ENCODE measurements at regions not wholly inside any gene's neighbourhood (a gene's known extent, or its start where the extent isn't known, plus 50 kb on each side); places are given as distances from the start of the nearest gene placed in this dataset.

DNA sequence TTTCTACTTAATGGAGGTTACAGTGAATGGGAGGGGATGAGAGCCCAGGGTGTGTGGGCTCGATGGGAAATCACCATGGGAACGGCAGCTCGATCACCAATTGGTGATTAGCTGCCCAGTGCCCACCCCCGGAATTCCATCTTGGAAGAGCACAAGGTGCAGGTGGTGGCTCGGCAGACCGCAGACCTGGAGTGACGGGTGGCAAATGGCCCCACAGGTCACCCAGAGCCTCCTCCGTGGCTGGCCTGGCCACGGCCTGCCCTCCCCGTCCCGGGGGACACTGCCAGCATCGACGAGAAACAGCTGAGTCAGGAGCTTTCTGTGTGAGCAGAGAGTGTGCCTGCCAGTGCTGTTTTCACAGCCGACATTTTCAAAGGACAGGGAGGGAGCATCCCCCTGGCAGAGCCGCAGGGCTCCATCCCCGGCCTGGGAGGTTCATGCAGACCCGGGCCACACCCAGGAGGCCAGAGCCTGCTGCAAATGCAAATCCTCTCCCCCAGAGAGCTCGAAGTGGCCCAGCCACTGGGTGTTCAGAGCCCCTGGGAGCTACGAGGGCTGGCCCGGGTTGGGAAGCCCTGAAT lies 176.4 kb upstream of the MYT1L start:
- TF ChIP-seq, protein P1, sequence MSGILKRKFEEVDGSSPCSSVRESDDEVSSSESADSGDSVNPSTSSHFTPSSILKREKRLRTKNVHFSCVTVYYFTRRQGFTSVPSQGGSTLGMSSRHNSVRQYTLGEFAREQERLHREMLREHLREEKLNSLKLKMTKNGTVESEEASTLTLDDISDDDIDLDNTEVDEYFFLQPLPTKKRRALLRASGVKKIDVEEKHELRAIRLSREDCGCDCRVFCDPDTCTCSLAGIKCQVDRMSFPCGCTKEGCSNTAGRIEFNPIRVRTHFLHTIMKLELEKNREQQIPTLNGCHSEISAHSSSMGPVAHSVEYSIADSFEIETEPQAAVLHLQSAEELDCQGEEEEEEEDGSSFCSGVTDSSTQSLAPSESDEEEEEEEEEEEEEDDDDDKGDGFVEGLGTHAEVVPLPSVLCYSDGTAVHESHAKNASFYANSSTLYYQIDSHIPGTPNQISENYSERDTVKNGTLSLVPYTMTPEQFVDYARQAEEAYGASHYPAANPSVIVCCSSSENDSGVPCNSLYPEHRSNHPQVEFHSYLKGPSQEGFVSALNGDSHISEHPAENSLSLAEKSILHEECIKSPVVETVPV (CRISPR knock-in tag; IDR thresholded peaks at IDR 0.05): no peak
- TF ChIP-seq RARB (CRISPR knock-in tag; IDR thresholded peaks at IDR 0.05): no peak
- TF ChIP-seq TCF4 (CRISPR knock-in tag; IDR thresholded peaks at IDR 0.05; ENCODE audit: borderline replicate concordance): no peak
- TF ChIP-seq ARNTL (CRISPR knock-in tag; IDR thresholded peaks at IDR 0.05; ENCODE audit: borderline replicate concordance, low read depth): no peak
- TF ChIP-seq, protein P2, sequence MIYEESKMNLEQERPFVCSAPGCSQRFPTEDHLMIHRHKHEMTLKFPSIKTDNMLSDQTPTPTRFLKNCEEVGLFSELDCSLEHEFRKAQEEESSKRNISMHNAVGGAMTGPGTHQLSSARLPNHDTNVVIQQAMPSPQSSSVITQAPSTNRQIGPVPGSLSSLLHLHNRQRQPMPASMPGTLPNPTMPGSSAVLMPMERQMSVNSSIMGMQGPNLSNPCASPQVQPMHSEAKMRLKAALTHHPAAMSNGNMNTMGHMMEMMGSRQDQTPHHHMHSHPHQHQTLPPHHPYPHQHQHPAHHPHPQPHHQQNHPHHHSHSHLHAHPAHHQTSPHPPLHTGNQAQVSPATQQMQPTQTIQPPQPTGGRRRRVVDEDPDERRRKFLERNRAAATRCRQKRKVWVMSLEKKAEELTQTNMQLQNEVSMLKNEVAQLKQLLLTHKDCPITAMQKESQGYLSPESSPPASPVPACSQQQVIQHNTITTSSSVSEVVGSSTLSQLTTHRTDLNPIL (CRISPR knock-in tag; IDR thresholded peaks at IDR 0.05; ENCODE audit: low read depth): no peak
- TF ChIP-seq TOX (CRISPR knock-in tag; IDR thresholded peaks at IDR 0.05; ENCODE audit: borderline replicate concordance): no peak
- TF ChIP-seq, protein P3, sequence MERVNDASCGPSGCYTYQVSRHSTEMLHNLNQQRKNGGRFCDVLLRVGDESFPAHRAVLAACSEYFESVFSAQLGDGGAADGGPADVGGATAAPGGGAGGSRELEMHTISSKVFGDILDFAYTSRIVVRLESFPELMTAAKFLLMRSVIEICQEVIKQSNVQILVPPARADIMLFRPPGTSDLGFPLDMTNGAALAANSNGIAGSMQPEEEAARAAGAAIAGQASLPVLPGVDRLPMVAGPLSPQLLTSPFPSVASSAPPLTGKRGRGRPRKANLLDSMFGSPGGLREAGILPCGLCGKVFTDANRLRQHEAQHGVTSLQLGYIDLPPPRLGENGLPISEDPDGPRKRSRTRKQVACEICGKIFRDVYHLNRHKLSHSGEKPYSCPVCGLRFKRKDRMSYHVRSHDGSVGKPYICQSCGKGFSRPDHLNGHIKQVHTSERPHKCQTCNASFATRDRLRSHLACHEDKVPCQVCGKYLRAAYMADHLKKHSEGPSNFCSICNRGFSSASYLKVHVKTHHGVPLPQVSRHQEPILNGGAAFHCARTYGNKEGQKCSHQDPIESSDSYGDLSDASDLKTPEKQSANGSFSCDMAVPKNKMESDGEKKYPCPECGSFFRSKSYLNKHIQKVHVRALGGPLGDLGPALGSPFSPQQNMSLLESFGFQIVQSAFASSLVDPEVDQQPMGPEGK (CRISPR knock-in tag; IDR thresholded peaks at IDR 0.05; ENCODE audit: borderline replicate concordance): no peak
- TF ChIP-seq BACH2 (CRISPR knock-in tag; IDR thresholded peaks at IDR 0.05; ENCODE audit: borderline replicate concordance): no peak
- TF ChIP-seq ZFP3 (CRISPR knock-in tag; IDR thresholded peaks at IDR 0.05): no peak
- TF ChIP-seq, protein P4, sequence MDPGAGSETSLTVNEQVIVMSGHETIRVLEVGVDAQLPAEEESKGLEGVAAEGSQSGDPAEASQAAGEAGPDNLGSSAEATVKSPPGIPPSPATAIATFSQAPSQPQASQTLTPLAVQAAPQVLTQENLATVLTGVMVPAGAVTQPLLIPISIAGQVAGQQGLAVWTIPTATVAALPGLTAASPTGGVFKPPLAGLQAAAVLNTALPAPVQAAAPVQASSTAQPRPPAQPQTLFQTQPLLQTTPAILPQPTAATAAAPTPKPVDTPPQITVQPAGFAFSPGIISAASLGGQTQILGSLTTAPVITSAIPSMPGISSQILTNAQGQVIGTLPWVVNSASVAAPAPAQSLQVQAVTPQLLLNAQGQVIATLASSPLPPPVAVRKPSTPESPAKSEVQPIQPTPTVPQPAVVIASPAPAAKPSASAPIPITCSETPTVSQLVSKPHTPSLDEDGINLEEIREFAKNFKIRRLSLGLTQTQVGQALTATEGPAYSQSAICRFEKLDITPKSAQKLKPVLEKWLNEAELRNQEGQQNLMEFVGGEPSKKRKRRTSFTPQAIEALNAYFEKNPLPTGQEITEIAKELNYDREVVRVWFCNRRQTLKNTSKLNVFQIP (CRISPR knock-in tag; IDR thresholded peaks at IDR 0.05; ENCODE audit: borderline replicate concordance, low read depth): no peak
- no peak for TF ChIP-seq CSDC2 (CRISPR knock-in tag; IDR thresholded peaks at IDR 0.05)
- TF ChIP-seq ZFP30 (CRISPR knock-in tag; IDR thresholded peaks at IDR 0.05): no peak

Data from SK-N-SH treated with all-trans-retinoic acid at 6 μM for 48 hours (cell line).